Gastroesophageal sphincter (tissue), 4 donors: ENCODE measurements at regions not wholly inside any gene's neighbourhood (a gene's known extent, or its start where the extent isn't known, plus 50 kb on each side); places are given as distances from the start of the nearest gene placed in this dataset.
"Not testable (repeated sequence)": the region's sequence is repeated elsewhere in the genome, so short reads cannot be mapped to it uniquely, and the experiment has no call there.

Experiments used
- ATAC-seq: fragments of 150-250 bp; one replicate; pipeline ENCODE4 v1.9.1; 2016; ENCODE audit warnings: mild to moderate bottlenecking, moderate library complexity
- H3K27ac ChIP-seq, 4 donors: fragments of 200-600 bp; sonication (generic) in 3 of 4; 1 replicate in 3 of 4; 2 replicates in 1 of 4; pipeline ENCODE4 v1.5.1; 2016 to 2019
- H3K27me3 ChIP-seq: fragments of 200-600 bp; sonication (generic); one replicate; pipeline ENCODE4 v1.5.1; 2019
- H3K36me3 ChIP-seq, 2 donors: fragments of 200-600 bp; sonication (generic); one replicate each; pipeline ENCODE4 v1.5.1; 2019; ENCODE audit warnings: control low read depth in 1 of 2
- H3K4me1 ChIP-seq, 3 donors: fragments of 200-600 bp; sonication (generic); 1 replicate in 2 of 3; 2 replicates in 1 of 3; pipeline ENCODE4 v1.5.1; 2016 to 2019; ENCODE audit warnings: control low read depth in 2 of 3
- H3K4me3 ChIP-seq, 2 donors: fragments of 200-600 bp; sonication (generic); one replicate each; pipeline ENCODE4 v1.5.1; 2019; ENCODE audit warnings: mild to moderate bottlenecking in 1 of 2, moderate library complexity in 1 of 2
- H3K9me3 ChIP-seq, 3 donors: fragments of 200-600 bp; sonication (generic); one replicate each; pipeline ENCODE4 v1.5.1; 2017 to 2019; ENCODE audit warnings: control low read depth in 2 of 3
- EP300 ChIP-seq: sonication (generic); formaldehyde crosslinking; IDR thresholded peaks from one replicate; pipeline ENCODE4 v1.6.1; 2017; ENCODE audit warnings: antibody characterized with exemption, mild to moderate bottlenecking
- POLR2A ChIP-seq, 2 donors: fragments of 450-650 bp; IDR thresholded peaks; one replicate each; pipeline ENCODE4 v1.6.1; 2017; ENCODE audit warnings: antibody characterized with exemption in 2 of 2, mild to moderate bottlenecking in 2 of 2, moderate library complexity in 1 of 2
- POLR2AphosphoS5 ChIP-seq: sonication (generic); formaldehyde crosslinking; IDR thresholded peaks from one replicate; pipeline ENCODE4 v1.6.1; 2017; ENCODE audit warnings: antibody characterized with exemption
- WGBS, 2 donors: methylation state at CpG; one replicate each; pipeline ENCODE4 v1.1.5; 2018; ENCODE audit warnings: low coverage in 1 of 2; 5-methylcytosine and 5-hydroxymethylcytosine counted together
- TF ChIP-seq, protein P1 (sequence below), 4 experiments: fragments of 200-600 bp in 2 of 4; fragments of 450-650 bp in 2 of 4; sonication (generic) in 1 of 4; IDR thresholded peaks; one replicate each; pipeline ENCODE4 v1.5.1; 2017 to 2019; ENCODE audit warnings: antibody characterized with exemption in 4 of 4, mild to moderate bottlenecking in 2 of 4, moderate library complexity in 2 of 4

DNA sequence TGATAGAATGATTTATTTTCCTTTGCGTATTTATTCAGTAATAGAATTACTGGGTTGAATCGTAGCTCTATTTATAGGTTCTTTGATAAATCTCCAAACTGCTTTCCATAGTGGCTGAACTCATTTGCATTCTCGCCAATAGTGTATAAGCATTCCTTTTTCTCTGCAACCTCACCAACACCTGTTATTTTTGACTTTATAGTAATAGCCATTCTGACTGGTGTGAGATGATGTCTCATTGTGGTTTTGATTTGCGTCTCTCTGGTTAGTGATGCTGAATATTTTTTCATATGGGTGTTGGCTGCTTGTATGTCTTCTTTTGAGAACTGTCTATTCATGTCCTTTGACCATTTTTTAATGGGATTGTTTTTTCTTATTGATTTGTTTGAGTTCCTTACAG, 160.7 kb downstream of the MID1IP1 start:
- ATAC-seq = no peak
- H3K27ac ChIP-seq = no peak overlapping the region
- 80 to 90% methylated on average over 3 of the region's 4 CpGs for WGBS, 2 donors
- no peaks in the 10 kb centered on the region for H3K9me3 ChIP-seq
- no peaks in the 10 kb centered on the region for H3K27me3 ChIP-seq
- no peaks in the 10 kb centered on the region for H3K36me3 ChIP-seq
- H3K4me1 ChIP-seq = no peaks in the 10 kb centered on the region
- TF ChIP-seq EP300 (no peak), POLR2A (IDR thresholded peaks at IDR 0.05) (no peak), POLR2AphosphoS5 (no peak)
- TF ChIP-seq, protein P1, sequence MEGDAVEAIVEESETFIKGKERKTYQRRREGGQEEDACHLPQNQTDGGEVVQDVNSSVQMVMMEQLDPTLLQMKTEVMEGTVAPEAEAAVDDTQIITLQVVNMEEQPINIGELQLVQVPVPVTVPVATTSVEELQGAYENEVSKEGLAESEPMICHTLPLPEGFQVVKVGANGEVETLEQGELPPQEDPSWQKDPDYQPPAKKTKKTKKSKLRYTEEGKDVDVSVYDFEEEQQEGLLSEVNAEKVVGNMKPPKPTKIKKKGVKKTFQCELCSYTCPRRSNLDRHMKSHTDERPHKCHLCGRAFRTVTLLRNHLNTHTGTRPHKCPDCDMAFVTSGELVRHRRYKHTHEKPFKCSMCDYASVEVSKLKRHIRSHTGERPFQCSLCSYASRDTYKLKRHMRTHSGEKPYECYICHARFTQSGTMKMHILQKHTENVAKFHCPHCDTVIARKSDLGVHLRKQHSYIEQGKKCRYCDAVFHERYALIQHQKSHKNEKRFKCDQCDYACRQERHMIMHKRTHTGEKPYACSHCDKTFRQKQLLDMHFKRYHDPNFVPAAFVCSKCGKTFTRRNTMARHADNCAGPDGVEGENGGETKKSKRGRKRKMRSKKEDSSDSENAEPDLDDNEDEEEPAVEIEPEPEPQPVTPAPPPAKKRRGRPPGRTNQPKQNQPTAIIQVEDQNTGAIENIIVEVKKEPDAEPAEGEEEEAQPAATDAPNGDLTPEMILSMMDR (IDR thresholded peaks at IDR 0.05) = no peak
- no peak overlapping the region for H3K4me3 ChIP-seq

DNA sequence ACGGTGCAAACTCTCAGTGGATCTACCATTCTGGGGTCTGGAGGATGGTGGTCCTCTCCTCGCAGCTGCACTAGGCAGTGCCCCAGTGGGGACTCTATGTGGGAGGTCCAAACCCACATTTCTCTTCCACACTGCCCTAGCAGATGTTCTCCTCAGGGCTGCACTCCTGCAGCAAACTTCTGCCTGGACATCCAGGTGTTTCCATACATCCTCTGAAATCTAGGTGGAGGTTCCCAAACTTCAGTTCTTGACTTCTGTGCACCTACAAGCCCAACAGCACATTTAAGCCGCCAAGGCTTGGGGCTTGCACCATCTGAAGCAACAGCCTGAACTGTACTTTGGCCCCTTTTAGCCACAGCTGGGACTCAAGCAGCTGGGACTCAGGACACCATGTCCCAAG, 162.0 kb downstream of the MID1IP1 start:
- H3K27ac ChIP-seq, H3K4me3 ChIP-seq, H3K36me3 ChIP-seq, H3K27me3 ChIP-seq, H3K9me3 ChIP-seq, H3K4me1 ChIP-seq, ATAC-seq: not testable (repeated sequence)
- 80% methylated on average over 1 of the region's 3 CpGs; no CpG with 5 or more reads in 1 of the 2 donors for WGBS, 2 donors

DNA sequence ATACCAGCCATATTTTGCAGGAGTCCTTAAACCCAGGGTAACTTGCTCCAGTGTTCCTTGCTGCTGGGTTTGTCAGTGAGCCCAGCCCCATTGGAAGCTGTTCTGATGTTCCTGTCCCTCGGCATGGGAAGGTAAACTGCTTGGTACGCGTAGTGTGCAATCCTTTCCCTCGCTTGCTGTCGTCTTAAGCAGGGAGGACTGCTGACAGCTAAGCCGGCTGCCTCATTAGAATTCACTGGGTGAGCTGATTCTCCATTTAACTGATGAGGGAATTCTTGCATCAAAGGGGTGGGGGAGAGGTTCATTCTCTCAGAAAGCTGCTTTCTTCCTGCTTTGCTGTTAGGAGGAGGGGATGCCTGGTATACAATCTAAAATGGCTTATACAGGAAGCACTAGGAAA, 164.6 kb downstream of the MID1IP1 start:
- no peak for TF ChIP-seq POLR2A (IDR thresholded peaks at IDR 0.05)
- TF ChIP-seq, protein P1 (IDR thresholded peaks at IDR 0.05) = no peak
- TF ChIP-seq EP300 = no peak
- no peak for TF ChIP-seq POLR2AphosphoS5
- H3K27me3 ChIP-seq = no peaks in the 10 kb centered on the region
- H3K4me1 ChIP-seq = no peaks in the 10 kb centered on the region
- no CpG with 5 or more reads among the region's 6 CpGs for WGBS, 2 donors
- no peaks in the 10 kb centered on the region for H3K36me3 ChIP-seq
- H3K9me3 ChIP-seq = no peaks in the 10 kb centered on the region
- H3K27ac ChIP-seq = no peak overlapping the region
- H3K4me3 ChIP-seq = no peak overlapping the region
- ATAC-seq = no peak

GRCh38 chrX:38968344-38969216, 167.3 kb downstream of the MID1IP1 start:
- H3K36me3 ChIP-seq = no peaks in the 10 kb centered on the region
- peak overlapping the region in 1 of 4 donors; percentile 24 for H3K27ac ChIP-seq
- H3K4me3 ChIP-seq = no peak overlapping the region
- WGBS, 2 donors = 41 to 50% methylated on average over 1 to 3 of the region's 3 CpGs
- no peaks in the 10 kb centered on the region for H3K4me1 ChIP-seq
- no peaks in the 10 kb centered on the region for H3K27me3 ChIP-seq
- peak; percentile 78 for ATAC-seq
- H3K9me3 ChIP-seq = no peaks in the 10 kb centered on the region
- TF ChIP-seq EP300 (no peak), POLR2A (IDR thresholded peaks at IDR 0.05) (no peak), POLR2AphosphoS5 (peak; percentile 41)

DNA sequence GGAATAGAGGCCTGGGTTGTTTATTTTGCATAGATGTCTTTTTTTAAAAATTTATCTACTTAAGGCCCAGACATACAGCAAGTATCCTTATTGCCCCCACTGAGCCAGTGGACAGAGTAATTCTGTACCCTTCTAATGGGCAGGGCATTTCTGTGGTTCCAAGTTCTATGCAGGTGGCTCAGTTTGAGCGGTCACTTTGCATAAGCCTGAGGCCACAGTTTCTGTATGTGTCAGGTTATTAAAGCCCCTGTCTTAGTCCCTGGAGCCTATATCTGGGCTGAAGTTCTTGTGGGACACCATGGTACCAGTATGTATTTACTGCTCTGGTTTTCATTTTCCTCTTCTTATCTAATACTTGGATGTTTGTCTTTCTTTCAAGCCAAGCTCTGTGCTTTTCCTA, 168.8 kb downstream of the MID1IP1 start:
- H3K36me3 ChIP-seq = no peaks in the 10 kb centered on the region
- WGBS, 2 donors = 100% methylated on average over 1 of the region's 1 CpG; no CpG with 5 or more reads in 1 of the 2 donors
- no peaks in the 10 kb centered on the region for H3K4me1 ChIP-seq
- no peak overlapping the region for H3K27ac ChIP-seq
- no peaks in the 10 kb centered on the region for H3K9me3 ChIP-seq
- ATAC-seq = no peak
- H3K27me3 ChIP-seq = no peaks in the 10 kb centered on the region
- no peak for TF ChIP-seq EP300
- no peak for TF ChIP-seq POLR2A (IDR thresholded peaks at IDR 0.05)
- no peak for TF ChIP-seq POLR2AphosphoS5
- TF ChIP-seq, protein P1 (IDR thresholded peaks at IDR 0.05) = no peak
- H3K4me3 ChIP-seq = no peak overlapping the region

- H3K27me3 ChIP-seq = no peaks in the 10 kb centered on the region
- H3K4me1 ChIP-seq = no peaks in the 10 kb centered on the region
- H3K4me3 ChIP-seq = no peak overlapping the region
- TF ChIP-seq POLR2AphosphoS5 (no peak), EP300 (no peak), POLR2A (IDR thresholded peaks at IDR 0.05) (no peak)
- TF ChIP-seq, protein P1 (IDR thresholded peaks at IDR 0.05) = no peak
- H3K36me3 ChIP-seq = no peaks in the 10 kb centered on the region
- no peak overlapping the region for H3K27ac ChIP-seq
- H3K9me3 ChIP-seq = no peaks in the 10 kb centered on the region
- 75 to 81% methylated on average over 2 to 3 of the region's 3 CpGs for WGBS, 2 donors
- ATAC-seq = no peak
These were observed 169.6 kb downstream of the MID1IP1 start for GRCh38 chrX:38970845-38971244.
